ENCODE measurements at regions not wholly inside any gene's neighbourhood (a gene's known extent, or its start where the extent isn't known, plus 50 kb on each side); places are given as distances from the start of the nearest gene placed in this dataset.

- Mint-ChIP-seq H3K9me3 (ENCODE audit: low read depth) (no peaks in the 10 kb centered on the region), H3K4me1 (ENCODE audit: low read depth) (peaks cover 10% of the 10 kb centered on the region), H3K36me3 (ENCODE audit: insufficient read depth) (no peaks in the 10 kb centered on the region), H3K4me3 (ENCODE audit: low read depth) (no peak overlapping the region), H3K27ac (no peak overlapping the region), H3K27me3 (no peaks in the 10 kb centered on the region)
- no peak for DNase-seq (ENCODE audit: low spot score, unreplicated experiment)
- TF ChIP-seq CTCF (IDR thresholded peaks at IDR 0.05; ENCODE audit: unreplicated experiment) = no peak
Observed at GRCh38 chr5:58262226-58262625, 197.7 kb downstream of the PLK2 start.

- no peak overlapping the region for H3K27ac Mint-ChIP-seq
- H3K27me3 Mint-ChIP-seq = no peaks in the 10 kb centered on the region
- H3K4me3 Mint-ChIP-seq (ENCODE audit: low read depth) = no peak overlapping the region
- H3K9me3 Mint-ChIP-seq (ENCODE audit: low read depth) = no peaks in the 10 kb centered on the region
- no peak for TF ChIP-seq CTCF (IDR thresholded peaks at IDR 0.05; ENCODE audit: unreplicated experiment)
- no peaks in the 10 kb centered on the region for H3K36me3 Mint-ChIP-seq (ENCODE audit: insufficient read depth)
- no peak for DNase-seq (ENCODE audit: low spot score, unreplicated experiment)
- H3K4me1 Mint-ChIP-seq (ENCODE audit: low read depth) = peaks cover 10% of the 10 kb centered on the region
Observed at GRCh38 chr5:58261605-58262004, 198.3 kb downstream of the PLK2 start.

- no peak for DNase-seq (ENCODE audit: low spot score, unreplicated experiment)
- H3K27me3 Mint-ChIP-seq = no peaks in the 10 kb centered on the region
- no peaks in the 10 kb centered on the region for H3K9me3 Mint-ChIP-seq (ENCODE audit: low read depth)
- H3K36me3 Mint-ChIP-seq (ENCODE audit: insufficient read depth) = no peaks in the 10 kb centered on the region
- H3K4me1 Mint-ChIP-seq (ENCODE audit: low read depth) = peaks cover 10% of the 10 kb centered on the region
- TF ChIP-seq CTCF (IDR thresholded peaks at IDR 0.05; ENCODE audit: unreplicated experiment) = no peak
- peak overlapping the region; percentile 72 for H3K27ac Mint-ChIP-seq
- H3K4me3 Mint-ChIP-seq (ENCODE audit: low read depth) = no peak overlapping the region
Observed at GRCh38 chr5:58260243-58260642, 199.6 kb downstream of the PLK2 start.

- TF ChIP-seq CTCF (IDR thresholded peaks at IDR 0.05; ENCODE audit: unreplicated experiment) = no peak
- no peaks in the 10 kb centered on the region for H3K9me3 Mint-ChIP-seq (ENCODE audit: low read depth)
- no peaks in the 10 kb centered on the region for H3K36me3 Mint-ChIP-seq (ENCODE audit: insufficient read depth)
- no peak for DNase-seq (ENCODE audit: low spot score, unreplicated experiment)
- H3K27ac Mint-ChIP-seq = peak overlapping the region; percentile 72
- no peak overlapping the region for H3K4me3 Mint-ChIP-seq (ENCODE audit: low read depth)
- H3K27me3 Mint-ChIP-seq = no peaks in the 10 kb centered on the region
- H3K4me1 Mint-ChIP-seq (ENCODE audit: low read depth) = peaks cover 10% of the 10 kb centered on the region
Observed at GRCh38 chr5:58259685-58260152, 200.2 kb downstream of the PLK2 start.

- no peak overlapping the region for H3K4me3 Mint-ChIP-seq (ENCODE audit: low read depth)
- no peak for TF ChIP-seq CTCF (IDR thresholded peaks at IDR 0.05; ENCODE audit: unreplicated experiment)
- H3K36me3 Mint-ChIP-seq (ENCODE audit: insufficient read depth) = no peaks in the 10 kb centered on the region
- H3K9me3 Mint-ChIP-seq (ENCODE audit: low read depth) = no peaks in the 10 kb centered on the region
- H3K27me3 Mint-ChIP-seq = no peaks in the 10 kb centered on the region
- H3K4me1 Mint-ChIP-seq (ENCODE audit: low read depth) = peaks cover 12% of the 10 kb centered on the region
- H3K27ac Mint-ChIP-seq = peak overlapping the region; percentile 72
- DNase-seq (ENCODE audit: low spot score, unreplicated experiment) = no peak
Observed at GRCh38 chr5:58258984-58259684, 200.8 kb downstream of the PLK2 start.
